Smooth muscle cell (in vitro differentiated cells): ENCODE measurements at regions not wholly inside any gene's neighbourhood (a gene's known extent, or its start where the extent isn't known, plus 50 kb on each side); places are given as distances from the start of the nearest gene placed in this dataset.

ENCODE experiments used
- DNase-seq: peaks from one replicate; lab custom pipeline; 2025; ENCODE audit not compliant: unreplicated experiment; lab: John Stamatoyannopoulos, UW
- H2AFZ ChIP-seq: fragments of 200-600 bp; sonication (generic); 2 replicates; pipeline ENCODE4 v1.6.0; 2016; ENCODE audit warnings: antibody characterized with exemption, low read depth, mild to moderate bottlenecking
- H3F3A ChIP-seq: fragments of 200-600 bp; sonication (generic); 2 replicates; pipeline ENCODE4 v1.6.0; 2017; ENCODE audit warnings: antibody characterized with exemption, low read depth
- H3K27ac ChIP-seq: fragments of 200-600 bp; sonication (generic); 2 replicates; pipeline ENCODE4 v1.5.1; 2016; ENCODE audit warnings: low read depth, mild to moderate bottlenecking
- H3K27me3 ChIP-seq: fragments of 200-600 bp; sonication (generic); 2 replicates; pipeline ENCODE4 v1.6.1; 2016; ENCODE audit warnings: low read depth, mild to moderate bottlenecking
- H3K36me3 ChIP-seq: fragments of 200-600 bp; sonication (generic); 2 replicates; pipeline ENCODE4 v1.5.1; 2016; ENCODE audit warnings: low read depth
- H3K4me1 ChIP-seq: fragments of 200-600 bp; sonication (generic); 2 replicates; pipeline ENCODE4 v1.5.1; 2016; ENCODE audit warnings: low read depth
- H3K4me2 ChIP-seq: fragments of 200-600 bp; sonication (generic); 2 replicates; pipeline ENCODE4 v1.6.0; 2016; ENCODE audit warnings: mild to moderate bottlenecking
- H3K4me3 ChIP-seq: fragments of 200-600 bp; sonication (generic); 2 replicates; pipeline ENCODE4 v1.5.1; 2016; ENCODE audit warnings: mild to moderate bottlenecking
- H3K79me2 ChIP-seq: fragments of 200-600 bp; sonication (generic); 2 replicates; pipeline ENCODE4 v1.6.0; 2016; ENCODE audit warnings: low read depth, mild to moderate bottlenecking
- H3K9ac ChIP-seq: fragments of 200-600 bp; sonication (generic); 2 replicates; pipeline ENCODE4 v1.6.0; 2016; ENCODE audit warnings: low read depth
- H3K9me3 ChIP-seq: fragments of 200-600 bp; sonication (generic); replicated peaks from 2 replicates; pipeline ENCODE4 v1.5.1; 2016; ENCODE audit warnings: low read depth
- H4K20me1 ChIP-seq: fragments of 200-600 bp; sonication (generic); 2 replicates; pipeline ENCODE4 v1.6.0; 2016; ENCODE audit warnings: low read depth
- WGBS: methylation state at CpG from one replicate; pipeline ENCODE4 v1.1.7; 2016; ENCODE audit warnings: low lambda C conversion rate; 5-methylcytosine and 5-hydroxymethylcytosine counted together
- TF ChIP-seq, protein P1 (sequence below): fragments of 200-600 bp; sonication (generic); IDR thresholded peaks from 2 replicates; pipeline ENCODE4 v1.5.1; 2017; ENCODE audit warnings: borderline replicate concordance, mild to moderate bottlenecking, antibody characterized with exemption; ENCODE audit not compliant: insufficient read depth, poor library complexity, severe bottlenecking

DNA sequence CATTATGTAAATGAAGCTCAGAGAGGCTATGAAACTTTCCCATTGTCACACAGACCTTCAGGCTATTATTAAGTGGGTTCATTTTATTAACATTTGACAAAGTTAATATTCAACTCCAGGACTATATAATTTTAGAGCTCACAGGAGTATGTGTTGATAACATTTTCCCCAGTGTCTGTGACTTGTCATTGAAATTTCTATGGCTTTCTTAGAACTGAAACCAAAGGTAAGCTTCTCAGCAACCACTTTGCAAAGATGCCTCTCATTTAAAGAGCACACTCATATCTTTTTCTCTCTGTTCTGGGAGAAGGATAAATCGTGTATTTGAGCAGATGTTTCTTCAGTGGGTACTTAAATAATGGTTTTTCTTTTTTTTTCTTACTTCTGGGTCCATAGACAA is 61.8 kb upstream of the LHCGR start:
- no peak overlapping the region for H3K4me2 ChIP-seq
- TF ChIP-seq, protein P1, sequence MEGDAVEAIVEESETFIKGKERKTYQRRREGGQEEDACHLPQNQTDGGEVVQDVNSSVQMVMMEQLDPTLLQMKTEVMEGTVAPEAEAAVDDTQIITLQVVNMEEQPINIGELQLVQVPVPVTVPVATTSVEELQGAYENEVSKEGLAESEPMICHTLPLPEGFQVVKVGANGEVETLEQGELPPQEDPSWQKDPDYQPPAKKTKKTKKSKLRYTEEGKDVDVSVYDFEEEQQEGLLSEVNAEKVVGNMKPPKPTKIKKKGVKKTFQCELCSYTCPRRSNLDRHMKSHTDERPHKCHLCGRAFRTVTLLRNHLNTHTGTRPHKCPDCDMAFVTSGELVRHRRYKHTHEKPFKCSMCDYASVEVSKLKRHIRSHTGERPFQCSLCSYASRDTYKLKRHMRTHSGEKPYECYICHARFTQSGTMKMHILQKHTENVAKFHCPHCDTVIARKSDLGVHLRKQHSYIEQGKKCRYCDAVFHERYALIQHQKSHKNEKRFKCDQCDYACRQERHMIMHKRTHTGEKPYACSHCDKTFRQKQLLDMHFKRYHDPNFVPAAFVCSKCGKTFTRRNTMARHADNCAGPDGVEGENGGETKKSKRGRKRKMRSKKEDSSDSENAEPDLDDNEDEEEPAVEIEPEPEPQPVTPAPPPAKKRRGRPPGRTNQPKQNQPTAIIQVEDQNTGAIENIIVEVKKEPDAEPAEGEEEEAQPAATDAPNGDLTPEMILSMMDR: no peak

DNA sequence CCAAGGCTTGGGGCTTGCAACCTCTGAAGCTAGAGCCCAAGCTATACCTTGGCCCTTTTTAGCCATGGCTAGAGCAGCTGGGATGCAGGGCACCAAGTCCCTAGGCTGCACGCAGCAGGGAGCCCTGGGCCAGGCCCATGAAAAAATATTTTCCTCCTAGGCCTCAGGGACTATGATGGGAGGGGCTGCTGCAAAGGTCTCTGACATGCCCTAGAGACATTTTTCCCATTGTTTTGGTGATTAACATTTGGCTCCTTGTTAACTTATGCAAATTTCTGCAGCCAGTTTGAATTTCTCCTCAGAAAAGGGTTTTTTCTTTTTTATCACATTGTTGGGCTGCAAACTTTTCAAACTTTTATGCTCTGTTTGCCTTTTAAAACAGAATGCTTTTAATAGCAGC is 56.9 kb upstream of the LHCGR start:
- no peak overlapping the region for H3K9ac ChIP-seq
- H3K36me3 ChIP-seq: no peaks in the 10 kb centered on the region
- H3K4me2 ChIP-seq: no peak overlapping the region
- H4K20me1 ChIP-seq: no peaks in the 10 kb centered on the region
- no peaks in the 10 kb centered on the region for H3K79me2 ChIP-seq
- no peak overlapping the region for H3K27ac ChIP-seq
- H3K27me3 ChIP-seq: no peaks in the 10 kb centered on the region
- H3K4me1 ChIP-seq: no peaks in the 10 kb centered on the region
- no peaks in the 10 kb centered on the region for H3K9me3 ChIP-seq
- no peak overlapping the region for H2AFZ ChIP-seq
- TF ChIP-seq, protein P1: no peak
- H3K4me3 ChIP-seq: no peak overlapping the region
- 55% methylated on average over 1 of the region's 1 CpG for WGBS
- no peaks in the 10 kb centered on the region for H3F3A ChIP-seq
- no peak for DNase-seq

More for the DNA sequence above, 61.8 kb upstream of the LHCGR start:
- H2AFZ ChIP-seq: no peak overlapping the region
- H3K4me1 ChIP-seq: no peaks in the 10 kb centered on the region
- H3K9ac ChIP-seq: no peak overlapping the region
- no peaks in the 10 kb centered on the region for H3K27me3 ChIP-seq
- H3K27ac ChIP-seq: no peak overlapping the region
- no peak for DNase-seq
- no peaks in the 10 kb centered on the region for H3K79me2 ChIP-seq
- H3F3A ChIP-seq: peaks cover 4% of the 10 kb centered on the region
- WGBS: 56% methylated on average over 1 of the region's 1 CpG
- no peaks in the 10 kb centered on the region for H3K36me3 ChIP-seq
- H3K4me3 ChIP-seq: no peak overlapping the region
- H3K9me3 ChIP-seq: no peaks in the 10 kb centered on the region
- no peaks in the 10 kb centered on the region for H4K20me1 ChIP-seq

DNA sequence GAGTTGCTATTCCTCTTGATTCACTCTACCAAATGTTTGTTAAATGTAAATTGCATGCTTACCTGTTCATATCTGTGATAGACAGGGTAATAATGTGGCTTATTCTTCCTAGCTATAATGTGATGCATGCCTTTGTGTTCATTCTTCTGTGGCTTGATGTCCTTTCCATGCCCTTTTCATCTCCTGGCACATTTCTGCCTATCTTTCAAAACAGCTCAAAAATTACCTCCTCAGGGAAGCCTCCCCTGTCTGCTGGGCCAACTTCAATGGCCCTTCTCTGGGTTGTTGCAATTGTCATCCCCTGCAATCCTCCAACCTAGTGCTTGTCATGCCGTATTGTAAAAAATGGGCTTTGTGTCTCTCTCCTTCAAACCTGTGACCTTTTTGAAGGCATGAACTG is 52.8 kb upstream of the LHCGR start:
- Histone ChIP-seq H3K79me2 (no peaks in the 10 kb centered on the region), H3K4me3 (no peak overlapping the region), H3K9me3 (no peaks in the 10 kb centered on the region), H3K27me3 (no peaks in the 10 kb centered on the region), H4K20me1 (no peaks in the 10 kb centered on the region), H3K9ac (no peak overlapping the region), H3K4me1 (no peaks in the 10 kb centered on the region), H3K27ac (no peak overlapping the region), H3K4me2 (no peak overlapping the region), H3F3A (no peaks in the 10 kb centered on the region), H2AFZ (no peak overlapping the region), H3K36me3 (no peaks in the 10 kb centered on the region)
- DNase-seq: no peak
- WGBS: 94% methylated on average over 1 of the region's 1 CpG
- TF ChIP-seq, protein P1: no peak
